PFSK-1 (cell line): ENCODE measurements at regions not wholly inside any gene's neighbourhood (a gene's known extent, or its start where the extent isn't known, plus 50 kb on each side); places are given as distances from the start of the nearest gene placed in this dataset.

ENCODE experiments used
- POLR2AphosphoS5 ChIP-seq: IDR thresholded peaks from 2 replicates; pipeline ENCODE4 v1.6.1; 2012; ENCODE audit warnings: low read depth, mild to moderate bottlenecking, control low read depth, low read length, moderate library complexity
- REST ChIP-seq, 2 experiments: IDR thresholded peaks; 2 replicates each; pipeline versions ENCODE4 v1.6.1 to v1.8.0; 2011 to 2012; ENCODE audit warnings: low read depth in 2 of 2, low read length in 2 of 2, control low read depth in 1 of 2, inconsistent platforms in 1 of 2, mild to moderate bottlenecking in 1 of 2, moderate library complexity in 1 of 2; ENCODE audit not compliant: insufficient read depth in 1 of 2
- TAF1 ChIP-seq: IDR thresholded peaks from 2 replicates; pipeline ENCODE4 v1.6.1; 2012; ENCODE audit warnings: low read length, control low read depth, borderline replicate concordance; ENCODE audit not compliant: insufficient read depth

GRCh38 chr1:81584398-81584797, 216.3 kb upstream of the ADGRL2 start:
- TF ChIP-seq POLR2AphosphoS5 (no peak), TAF1 (no peak), REST (IDR thresholded peaks at IDR 0.05; ENCODE audit: insufficient read depth in 1 of 2, low read depth in 2 of 2, low read length in 2 of 2) (no peak)
